ENCODE measurements at regions not wholly inside any gene's neighbourhood (a gene's known extent, or its start where the extent isn't known, plus 50 kb on each side); places are given as distances from the start of the nearest gene placed in this dataset.

DNA sequence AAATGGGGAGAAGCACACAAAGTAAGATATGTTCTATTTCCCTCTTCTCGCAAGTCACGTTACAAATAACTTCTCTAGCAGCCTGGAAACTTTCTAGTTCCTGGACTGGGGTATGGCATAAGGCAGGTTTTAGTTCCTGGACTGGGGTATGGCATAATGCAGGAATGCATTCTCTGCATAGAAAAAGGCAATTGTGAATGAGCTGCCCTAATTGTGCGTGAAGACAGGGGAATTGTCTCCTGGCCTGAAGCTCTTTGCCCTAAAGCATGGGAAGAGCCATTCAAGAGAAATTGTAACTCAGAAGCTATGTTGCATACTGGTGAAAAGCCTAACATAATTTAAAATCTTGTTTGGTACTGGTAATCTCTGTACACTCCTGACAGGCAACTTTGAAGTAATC, 54.3 kb upstream of the CBLB start:
- no peaks in the 10 kb centered on the region for H3K27me3 ChIP-seq

DNA sequence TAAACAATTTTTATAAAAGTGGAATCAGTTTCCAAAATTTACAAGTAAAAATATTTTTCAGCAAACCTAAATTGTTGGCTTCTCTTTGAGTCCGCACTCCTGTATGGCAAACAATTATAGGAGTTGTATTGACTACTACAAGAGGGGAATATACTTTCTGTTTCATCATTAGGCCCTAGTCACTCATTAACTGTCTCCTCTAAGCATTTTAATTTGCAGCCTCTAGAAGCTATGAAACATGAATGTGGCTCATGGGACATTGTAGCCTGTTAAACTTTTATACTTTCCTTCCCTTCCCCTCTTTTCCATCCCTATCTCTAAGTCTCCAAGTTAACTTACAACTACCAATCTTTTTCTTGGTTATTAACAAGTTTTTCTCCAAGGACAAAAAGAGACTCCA, 58.9 kb upstream of the CBLB start:
- DNase-seq, result no peak
- Histone ChIP-seq H3K9me3 (no peaks in the 10 kb centered on the region), H3K4me3 (no peak overlapping the region), H3K36me3 (no peaks in the 10 kb centered on the region), H3K27me3 (no peaks in the 10 kb centered on the region)

More for the DNA sequence above, 54.3 kb upstream of the CBLB start:
- no peak for DNase-seq
- no peaks in the 10 kb centered on the region for H3K36me3 ChIP-seq
- H3K4me3 ChIP-seq, result no peak overlapping the region
- no peaks in the 10 kb centered on the region; the same call in 1 of the 2 replicates for H3K9me3 ChIP-seq

DNA sequence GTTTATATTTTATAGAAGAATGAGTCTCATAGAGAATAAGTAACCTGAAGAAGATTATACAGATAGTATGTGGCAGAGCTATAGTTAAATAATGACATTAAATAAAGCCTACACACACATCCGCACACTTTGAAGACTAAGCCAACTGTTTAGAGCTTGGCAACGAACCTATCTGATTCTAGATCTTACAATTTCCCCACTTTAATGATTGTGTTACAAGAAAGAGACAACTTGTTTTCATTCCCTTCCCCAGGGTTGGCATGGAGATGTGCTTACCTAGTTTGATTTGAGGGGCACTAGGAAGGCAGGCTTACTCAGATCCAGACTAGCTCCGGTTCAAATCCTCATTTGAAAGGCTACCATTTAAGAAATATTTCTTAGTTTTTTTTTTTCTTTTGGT, 61.9 kb upstream of the CBLB start:
- Histone ChIP-seq H3K9me3 (no peaks in the 10 kb centered on the region), H3K27me3 (no peaks in the 10 kb centered on the region), H3K4me3 (no peak overlapping the region), H3K36me3 (no peaks in the 10 kb centered on the region)
- no peak for DNase-seq

DNA sequence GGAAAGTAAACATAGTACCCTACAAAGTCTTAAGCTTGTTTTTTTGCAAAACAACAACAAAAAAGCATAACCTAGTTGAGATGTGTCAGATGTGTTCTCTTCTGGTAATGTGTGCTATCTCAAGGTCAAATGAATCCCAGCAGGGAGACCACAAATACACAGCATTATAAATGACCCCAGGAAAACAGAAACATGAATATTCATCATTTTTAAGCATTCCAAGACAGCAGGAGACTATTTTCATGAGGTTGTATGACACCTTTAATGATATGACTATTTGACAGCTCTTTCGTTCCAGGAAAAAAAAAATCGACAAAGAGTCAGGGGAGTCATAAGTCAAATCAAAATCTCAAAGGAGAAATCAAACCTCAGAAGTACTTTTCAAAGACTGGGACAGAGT, 62.7 kb upstream of the CBLB start:
- Histone ChIP-seq H3K9me3 (no peaks in the 10 kb centered on the region), H3K27me3 (no peaks in the 10 kb centered on the region), H3K4me3 (no peak overlapping the region), H3K36me3 (no peaks in the 10 kb centered on the region)
- DNase-seq, result no peak

DNA sequence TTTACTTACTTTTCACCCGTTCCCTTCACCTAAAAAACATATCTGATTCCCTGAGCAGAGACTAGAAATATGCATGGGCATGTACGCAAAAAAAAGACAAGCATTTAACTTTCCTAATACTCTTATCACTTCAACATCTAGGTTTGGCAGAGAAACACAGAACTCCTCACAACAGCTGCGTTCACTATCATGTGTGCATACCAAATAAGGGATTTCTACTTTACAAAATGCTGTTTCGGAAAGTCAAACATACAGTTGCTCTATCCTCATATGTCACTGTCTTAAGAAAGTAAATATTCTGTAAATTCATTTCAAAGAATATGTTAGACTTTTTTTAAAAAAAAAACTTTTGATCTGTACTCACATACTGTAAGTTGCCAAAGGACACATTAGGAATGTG, 65.1 kb upstream of the CBLB start:
- no peak overlapping the region for H3K4me3 ChIP-seq
- H3K27me3 ChIP-seq, result no peaks in the 10 kb centered on the region
- no peaks in the 10 kb centered on the region for H3K9me3 ChIP-seq
- H3K36me3 ChIP-seq, result no peaks in the 10 kb centered on the region
- DNase-seq, result no peak

DNA sequence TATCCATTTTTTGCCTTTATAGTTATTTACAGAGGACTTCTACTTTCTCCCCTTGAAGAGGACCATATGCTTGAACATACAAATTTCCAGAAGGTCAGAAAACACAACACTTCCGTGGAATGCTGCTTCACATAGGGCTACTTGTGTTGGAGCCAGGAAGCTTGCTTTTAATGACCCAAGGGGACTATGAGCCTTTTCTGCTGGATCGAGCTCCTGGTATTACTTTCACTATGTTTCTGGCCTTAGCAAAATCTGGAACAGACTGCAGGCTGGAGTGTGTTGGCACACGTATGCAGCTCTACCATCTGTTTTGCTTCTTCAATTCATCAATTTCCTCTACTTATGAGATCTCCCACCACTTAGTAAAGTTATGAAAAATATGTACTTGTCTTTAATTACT, 69.3 kb upstream of the CBLB start:
- DNase-seq, result peak; percentile 26
- H3K9me3 ChIP-seq, result no peaks in the 10 kb centered on the region
- no peaks in the 10 kb centered on the region for H3K36me3 ChIP-seq
- no peak overlapping the region for H3K4me3 ChIP-seq
- H3K27me3 ChIP-seq, result no peaks in the 10 kb centered on the region

DNA sequence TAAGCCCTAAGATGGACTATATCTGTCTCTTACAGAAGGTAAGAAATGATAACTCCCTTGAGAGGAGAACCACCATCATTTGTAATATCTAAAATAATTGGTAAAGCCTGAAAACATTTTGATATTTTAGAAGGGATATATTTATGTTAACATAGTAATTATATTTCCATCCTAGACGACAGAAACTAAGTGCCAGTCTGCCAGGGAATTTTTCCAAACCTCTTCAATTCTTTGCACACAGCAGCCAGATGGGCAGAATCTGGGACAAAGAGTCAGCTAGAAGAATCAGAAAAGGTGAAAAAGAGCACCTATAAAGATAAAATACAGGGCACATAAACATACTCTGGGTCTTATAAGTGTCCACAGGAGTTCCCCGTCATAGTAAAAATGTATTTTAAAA, 70.0 kb upstream of the CBLB start:
- Histone ChIP-seq H3K36me3 (no peaks in the 10 kb centered on the region), H3K4me3 (no peak overlapping the region), H3K27me3 (no peaks in the 10 kb centered on the region), H3K9me3 (no peaks in the 10 kb centered on the region)
- no peak for DNase-seq

DNA sequence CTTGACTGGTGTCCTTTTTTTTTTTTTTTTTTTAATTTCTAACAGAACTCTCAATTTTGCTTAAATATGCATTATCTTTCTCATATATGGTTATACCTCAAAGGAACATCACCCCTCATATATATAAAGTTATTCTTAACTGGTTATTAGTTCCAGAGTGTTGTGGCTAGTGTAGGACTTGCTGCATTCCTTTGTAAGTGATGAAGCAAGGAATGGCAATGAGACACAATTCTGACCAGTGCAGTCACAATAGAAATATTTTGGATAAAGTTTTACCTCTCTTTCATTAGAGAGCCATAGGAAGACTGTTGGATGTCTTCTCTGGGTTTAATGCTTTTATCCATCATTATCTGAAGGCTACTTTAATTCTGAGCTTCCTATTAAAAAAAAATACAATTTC, 75.5 kb upstream of the CBLB start:
- Histone ChIP-seq H3K27me3 (no peaks in the 10 kb centered on the region), H3K36me3 (no peaks in the 10 kb centered on the region), H3K4me3 (no peak overlapping the region), H3K9me3 (no peaks in the 10 kb centered on the region)
- DNase-seq, result no peak

DNA sequence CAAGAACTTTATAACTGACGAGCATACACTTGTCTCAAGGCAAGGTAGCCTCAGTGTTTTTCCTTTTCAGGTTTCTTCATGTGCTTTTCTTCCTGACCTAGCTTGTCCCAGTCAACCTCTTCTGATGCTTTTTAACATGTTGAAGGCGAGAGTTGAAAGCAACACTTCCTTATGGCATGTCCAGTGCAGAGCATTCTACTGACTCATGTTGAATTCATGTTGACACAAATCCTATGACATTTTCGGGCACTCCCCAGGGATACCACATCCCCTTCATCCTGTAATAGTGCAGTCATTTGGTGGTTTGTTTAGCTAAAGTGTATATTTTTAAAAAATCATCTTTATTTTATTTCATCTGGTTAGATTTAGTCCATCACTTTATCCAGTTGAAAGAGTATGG, 75.9 kb upstream of the CBLB start:
- Histone ChIP-seq H3K27me3 (no peaks in the 10 kb centered on the region), H3K4me3 (no peak overlapping the region)

DNA sequence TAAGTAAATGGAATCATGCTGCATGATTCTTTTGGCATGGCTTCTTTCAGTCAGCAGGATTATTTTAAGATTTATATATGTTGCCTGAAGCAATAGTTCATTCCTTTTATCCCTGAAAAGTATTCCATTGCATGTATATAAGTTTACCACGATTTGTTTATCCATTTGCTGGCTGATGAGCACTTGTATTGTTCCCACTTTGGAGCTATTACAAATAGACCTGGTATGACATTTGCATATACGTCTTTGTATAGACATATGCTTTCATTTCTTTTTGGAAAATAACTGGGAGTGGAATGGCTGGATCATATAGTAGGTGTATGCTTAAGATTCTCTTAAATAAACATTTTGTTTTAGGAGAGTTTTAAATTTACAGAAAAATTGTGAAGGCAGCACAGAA, 79.3 kb upstream of the CBLB start:
- Histone ChIP-seq H3K36me3 (no peaks in the 10 kb centered on the region), H3K4me3 (no peak overlapping the region), H3K9me3 (no peaks in the 10 kb centered on the region), H3K27me3 (no peaks in the 10 kb centered on the region)
- no peak for DNase-seq

More for the DNA sequence above, 75.9 kb upstream of the CBLB start:
- DNase-seq, result peak; percentile 41
- no peaks in the 10 kb centered on the region for H3K9me3 ChIP-seq
- H3K36me3 ChIP-seq, result no peaks in the 10 kb centered on the region

DNA sequence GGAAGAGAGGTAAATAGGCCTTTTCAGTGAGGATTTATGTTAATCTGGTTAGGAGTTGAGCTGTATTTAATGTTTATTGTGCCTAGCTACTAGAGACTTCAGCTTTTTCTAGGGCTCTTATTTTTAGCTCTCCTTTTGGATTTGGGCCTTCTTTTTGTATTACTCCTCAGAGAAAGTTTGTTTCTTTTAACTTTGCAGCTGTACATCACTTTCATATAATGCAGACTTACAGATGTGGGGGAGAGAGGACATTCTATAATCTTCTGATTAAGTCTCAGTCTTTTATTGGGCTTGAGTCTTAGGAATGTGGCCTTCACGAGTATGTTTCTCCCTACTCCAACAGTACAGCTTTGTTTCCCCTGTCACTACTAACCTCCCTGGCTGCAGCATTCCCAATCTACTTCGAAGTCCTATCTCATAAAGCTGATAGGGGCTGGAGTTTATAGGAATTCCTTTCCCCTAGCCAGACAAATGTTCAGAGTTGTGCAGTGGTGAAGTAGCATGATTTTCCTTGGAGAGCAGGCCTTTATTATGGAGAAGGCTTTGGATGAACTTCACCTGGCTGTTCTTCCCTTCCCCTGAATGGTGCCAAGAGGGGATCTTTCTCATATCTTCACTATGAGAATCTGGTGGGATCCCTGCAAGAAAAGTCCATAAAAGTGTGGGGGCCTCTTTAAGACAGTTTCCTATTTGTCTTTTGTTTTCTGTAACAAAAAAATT, 82.2 kb upstream of the CBLB start:
- H3K27me3 ChIP-seq, result no peaks in the 10 kb centered on the region
- H3K4me3 ChIP-seq, result no peak overlapping the region
- H3K36me3 ChIP-seq, result no peaks in the 10 kb centered on the region
- H3K9me3 ChIP-seq, result no peaks in the 10 kb centered on the region
- DNase-seq, result no peak

DNA sequence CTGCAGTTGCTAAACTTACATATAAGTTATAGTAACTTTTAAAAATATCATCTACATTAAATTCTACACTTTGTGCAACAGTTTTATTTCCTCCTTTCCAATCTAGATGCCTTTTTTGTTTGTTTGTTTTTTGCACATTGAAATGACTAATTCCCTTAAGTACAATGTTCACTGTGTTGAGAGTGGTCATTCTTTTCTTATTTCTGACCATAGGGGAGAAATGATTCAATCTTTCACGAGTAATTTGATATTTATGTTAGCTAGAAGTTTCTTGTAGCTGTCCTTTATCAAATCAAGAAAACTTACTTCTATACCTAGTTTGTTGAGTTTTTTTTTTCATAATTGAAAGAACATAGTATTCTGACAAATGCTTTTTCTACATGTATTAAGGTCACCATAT, 85.0 kb upstream of the CBLB start:
- H3K9me3 ChIP-seq, result no peaks in the 10 kb centered on the region
- H3K27me3 ChIP-seq, result no peaks in the 10 kb centered on the region
- no peak for DNase-seq
- H3K4me3 ChIP-seq, result no peak overlapping the region
- H3K36me3 ChIP-seq, result no peaks in the 10 kb centered on the region

DNA sequence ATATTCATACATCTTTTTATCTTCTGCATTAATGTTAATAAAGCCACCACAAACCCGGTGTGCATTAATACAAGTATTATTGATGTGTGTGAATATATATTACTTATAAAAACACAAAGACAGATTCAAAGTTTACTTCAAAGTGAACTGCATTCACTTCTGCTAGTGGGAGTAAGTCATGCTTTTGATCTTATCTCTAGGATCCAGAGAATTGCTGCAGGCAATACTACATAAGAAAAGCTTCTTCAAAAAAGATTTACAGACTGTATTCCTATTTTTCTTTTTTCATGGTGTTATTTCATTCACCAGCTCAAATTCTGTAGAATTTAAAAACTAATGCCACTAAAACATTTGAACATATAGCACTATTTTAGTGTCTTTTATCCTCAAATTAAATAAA, 87.5 kb upstream of the CBLB start:
- H3K9me3 ChIP-seq, result no peaks in the 10 kb centered on the region
- H3K36me3 ChIP-seq, result no peaks in the 10 kb centered on the region
- H3K27me3 ChIP-seq, result no peaks in the 10 kb centered on the region
- no peak for DNase-seq
- H3K4me3 ChIP-seq, result no peak overlapping the region

DNA sequence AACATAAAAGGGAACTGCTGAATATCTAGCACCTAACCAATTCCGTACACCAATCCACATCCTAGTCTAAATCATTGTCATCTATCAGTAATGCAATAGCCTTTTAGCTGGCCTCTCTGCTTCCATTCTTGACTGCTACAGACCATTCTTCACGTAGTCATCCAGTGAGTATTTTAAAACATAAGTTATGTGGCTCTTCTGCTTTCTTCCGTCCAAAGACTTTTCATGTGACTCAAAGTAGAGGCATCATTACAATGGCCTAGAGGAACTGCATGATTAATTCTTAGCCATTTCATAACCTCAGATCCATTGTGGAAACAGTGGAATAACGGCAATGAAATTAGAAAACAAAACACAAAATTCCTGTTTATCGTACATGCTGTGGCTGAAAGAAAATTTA, 88.9 kb upstream of the CBLB start:
- DNase-seq, result no peak
- no peak overlapping the region for H3K4me3 ChIP-seq
- H3K9me3 ChIP-seq, result no peaks in the 10 kb centered on the region
- H3K36me3 ChIP-seq, result no peaks in the 10 kb centered on the region
- no peaks in the 10 kb centered on the region for H3K27me3 ChIP-seq

DNA sequence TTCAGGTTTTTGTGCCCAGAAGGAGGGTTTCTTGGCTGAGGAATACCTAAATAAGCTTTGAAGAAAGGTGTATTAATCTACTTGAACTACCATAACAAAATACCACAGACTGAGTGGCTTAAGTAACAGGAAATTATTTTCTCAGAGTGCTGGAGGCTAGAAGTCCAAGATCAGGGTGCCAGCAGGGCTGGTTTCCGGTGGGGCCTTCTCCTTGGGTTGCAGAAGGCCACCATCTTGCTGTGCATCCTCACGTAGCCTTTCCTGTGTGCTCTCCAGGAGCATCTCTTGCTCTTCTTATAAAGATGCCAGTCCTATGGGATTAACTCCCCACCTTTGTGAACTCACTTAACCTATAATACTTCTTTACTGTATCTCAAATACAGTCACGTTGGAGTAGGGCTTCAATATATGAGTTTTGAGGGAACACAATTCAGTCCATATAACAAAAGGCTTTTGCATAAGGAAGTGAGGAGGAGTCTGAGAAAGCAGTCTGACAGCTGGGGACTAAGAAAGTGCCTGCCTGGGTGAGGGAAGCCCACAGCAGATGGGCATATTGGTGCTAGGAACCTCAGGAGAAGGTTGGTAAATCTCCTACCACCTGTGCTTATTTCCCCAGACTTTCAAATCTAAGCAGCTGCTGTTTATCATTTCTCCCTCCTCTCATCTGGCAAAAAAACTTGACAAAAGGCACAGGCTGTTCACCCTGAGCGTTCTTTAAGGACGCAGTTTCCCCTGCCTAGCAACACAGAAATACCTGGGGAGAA, 89.6 kb upstream of the CBLB start:
- Histone ChIP-seq H3K36me3 (no peaks in the 10 kb centered on the region), H3K4me3 (no peak overlapping the region), H3K27me3 (no peaks in the 10 kb centered on the region), H3K9me3 (no peaks in the 10 kb centered on the region)
- DNase-seq, result no peak

DNA sequence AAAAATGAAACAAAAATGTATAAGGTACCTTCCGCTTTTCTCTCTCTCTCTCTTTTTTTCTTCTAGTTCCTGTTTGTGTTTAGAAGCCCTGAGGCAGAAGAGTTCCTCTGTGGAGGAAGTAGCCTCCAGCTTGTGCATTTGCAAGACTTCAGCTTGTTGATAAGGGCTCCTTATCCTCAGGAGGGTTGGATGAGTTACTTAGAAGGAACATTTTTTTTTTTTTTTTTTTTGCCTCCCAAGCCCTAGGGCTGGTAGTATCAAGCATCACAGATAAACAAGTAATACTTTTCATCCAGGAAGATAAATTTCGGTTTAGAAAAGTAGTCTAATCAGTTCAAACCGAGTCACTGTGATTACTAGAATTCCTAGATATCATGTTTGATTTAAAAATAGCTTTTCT, 91.0 kb upstream of the CBLB start:
- Histone ChIP-seq H3K27me3 (no peaks in the 10 kb centered on the region), H3K36me3 (no peaks in the 10 kb centered on the region), H3K4me3 (no peak overlapping the region), H3K9me3 (no peaks in the 10 kb centered on the region)
- no peak for DNase-seq

DNA sequence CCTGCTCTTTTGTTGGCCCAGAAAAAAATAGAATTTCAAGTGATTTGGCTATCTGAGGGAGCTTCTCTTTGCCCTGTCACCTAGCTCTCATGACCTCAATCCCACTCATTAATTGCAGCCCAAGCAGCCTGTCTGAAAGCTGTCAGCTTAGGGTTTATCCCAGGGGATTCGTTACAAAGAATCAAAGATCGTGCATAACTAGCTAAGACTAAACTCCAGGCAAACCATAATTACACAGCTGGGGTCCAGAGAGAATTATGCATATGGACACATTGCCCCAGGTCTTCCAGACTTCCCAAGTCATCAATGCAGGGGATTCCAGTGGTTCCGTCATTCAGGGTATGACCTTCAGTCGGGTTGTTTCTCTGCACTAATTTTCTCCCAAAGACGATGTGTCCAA, 91.6 kb upstream of the CBLB start:
- no peak for DNase-seq
- H3K27me3 ChIP-seq, result no peaks in the 10 kb centered on the region
- H3K4me3 ChIP-seq, result no peak overlapping the region
- H3K9me3 ChIP-seq, result no peaks in the 10 kb centered on the region
- H3K36me3 ChIP-seq, result no peaks in the 10 kb centered on the region

DNA sequence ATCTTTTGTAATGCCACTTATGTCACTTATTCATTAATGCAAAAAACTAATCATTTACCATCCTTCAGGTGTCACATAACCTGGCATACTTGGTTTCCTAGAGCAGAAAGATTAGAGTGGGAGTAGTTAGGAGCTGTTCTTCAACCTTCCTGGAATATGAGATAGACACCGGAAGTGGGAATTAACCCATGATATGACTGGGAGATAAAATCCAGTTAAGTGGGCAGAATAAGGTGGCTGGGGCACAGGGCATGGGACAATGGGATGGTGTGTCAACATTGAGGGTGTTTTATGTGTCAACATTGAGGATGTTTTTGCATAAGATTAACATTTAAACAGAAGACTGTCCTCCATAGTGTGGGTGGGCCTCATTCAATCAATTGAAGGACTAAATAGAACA, 94.3 kb upstream of the CBLB start:
- DNase-seq, result no peak
- H3K36me3 ChIP-seq, result no peaks in the 10 kb centered on the region
- no peaks in the 10 kb centered on the region for H3K9me3 ChIP-seq

More for the DNA sequence above, 94.3 kb upstream of the CBLB start:
- no peaks in the 10 kb centered on the region for H3K27me3 ChIP-seq
- no peak overlapping the region for H3K4me3 ChIP-seq

Measured in MG63 (cell line).